NCI-H128 (cell line): ENCODE measurements at regions not wholly inside any gene's neighbourhood (a gene's known extent, or its start where the extent isn't known, plus 50 kb on each side); places are given as distances from the start of the nearest gene placed in this dataset.
"Not testable (repeated sequence)": the region's sequence is repeated elsewhere in the genome, so short reads cannot be mapped to it uniquely, and the experiment has no call there.

ENCODE experiments used
- DNase-seq: peaks from one replicate; lab custom pipeline; 2025; ENCODE audit not compliant: unreplicated experiment; lab: John Stamatoyannopoulos, UW

GRCh38 chr12:116429826-116430360 lies 129.3 kb upstream of the MAP1LC3B2 start:
- no peak for DNase-seq

- DNase-seq: no peak
Measured at GRCh38 chr12:116430911-116431565, 128.1 kb upstream of the MAP1LC3B2 start.

- DNase-seq: no peak
Measured at GRCh38 chr12:116431677-116432300, 127.4 kb upstream of the MAP1LC3B2 start.

GRCh38 chr12:116432314-116432750 lies 126.8 kb upstream of the MAP1LC3B2 start:
- DNase-seq: no peak

GRCh38 chr12:116433249-116433648 lies 125.9 kb upstream of the MAP1LC3B2 start:
- DNase-seq: no peak

- DNase-seq: no peak
Measured at GRCh38 chr12:116434155-116435011, 124.8 kb upstream of the MAP1LC3B2 start.

GRCh38 chr12:116435984-116436383 lies 123.2 kb upstream of the MAP1LC3B2 start:
- no peak for DNase-seq

- DNase-seq: no peak
Measured at GRCh38 chr12:116436561-116437249, 122.5 kb upstream of the MAP1LC3B2 start.

- no peak for DNase-seq
Measured at GRCh38 chr12:116441292-116441691, 117.9 kb upstream of the MAP1LC3B2 start.

GRCh38 chr12:116442304-116442703 lies 116.9 kb upstream of the MAP1LC3B2 start:
- DNase-seq: no peak

- DNase-seq: no peak
Measured at GRCh38 chr12:116442946-116443345, 116.2 kb upstream of the MAP1LC3B2 start.

GRCh38 chr12:116443821-116444589 lies 115.2 kb upstream of the MAP1LC3B2 start:
- no peak for DNase-seq

GRCh38 chr12:116444590-116444943 lies 114.6 kb upstream of the MAP1LC3B2 start:
- DNase-seq: no peak

- DNase-seq: no peak
Measured at GRCh38 chr12:116448165-116448739, 110.9 kb upstream of the MAP1LC3B2 start.

GRCh38 chr12:116450406-116450910 lies 108.7 kb upstream of the MAP1LC3B2 start:
- DNase-seq: no peak

- DNase-seq: not testable (repeated sequence)
Measured at GRCh38 chr12:116452975-116453374, 106.2 kb upstream of the MAP1LC3B2 start.

- DNase-seq: no peak
Measured at GRCh38 chr12:116453631-116454030, 105.5 kb upstream of the MAP1LC3B2 start.

- no peak for DNase-seq
Measured at GRCh38 chr12:116454076-116454475, 105.1 kb upstream of the MAP1LC3B2 start.

- DNase-seq: no peak
Measured at GRCh38 chr12:116454950-116455447, 104.2 kb upstream of the MAP1LC3B2 start.
